ENCODE measurements at regions not wholly inside any gene's neighbourhood (a gene's known extent, or its start where the extent isn't known, plus 50 kb on each side); places are given as distances from the start of the nearest gene placed in this dataset.

DNA sequence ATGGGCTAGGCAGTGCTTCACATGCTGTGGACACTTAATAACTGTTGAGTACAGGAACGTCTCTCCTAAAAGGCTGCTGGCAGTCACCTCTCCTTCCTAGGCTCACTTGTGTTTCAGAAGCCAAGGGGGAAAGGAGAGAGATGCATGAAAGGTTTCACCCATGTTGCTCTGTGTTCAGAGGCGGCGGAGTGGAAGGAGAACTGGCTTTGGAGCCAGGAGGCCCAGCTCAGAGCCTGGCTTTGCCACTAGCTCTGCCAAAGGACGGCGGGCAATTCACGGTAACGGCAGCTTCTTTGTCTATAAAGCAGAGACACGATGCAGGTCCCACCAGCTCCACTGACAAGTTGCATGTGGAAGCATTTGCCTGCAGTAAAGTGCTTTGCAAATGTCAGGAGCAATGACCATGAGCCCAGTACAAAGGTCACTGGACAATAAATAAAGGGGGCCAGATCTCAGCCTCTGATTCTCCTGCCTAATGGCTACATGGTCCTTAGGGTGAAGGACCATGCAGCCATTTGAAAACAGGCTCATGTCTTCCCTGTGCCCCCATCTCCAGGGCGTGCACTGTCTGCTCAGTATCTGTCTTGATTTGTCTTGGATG is 171.7 kb upstream of the TLE3 start:
- Histone ChIP-seq H3K9me3 (no peaks in the 10 kb centered on the region), H3K27me3 (no peaks in the 10 kb centered on the region), H3K4me1 (peaks cover 12 to 82% (median 50%) of the 10 kb centered on the region in 12 donors), H3K4me3 (no peak overlapping the region), H3K27ac (peak overlapping the region in 3 of 12 donors; percentile 5 to 83 (median 7)), H3K36me3 (no peaks in the 10 kb centered on the region)
- TF ChIP-seq, protein P1, sequence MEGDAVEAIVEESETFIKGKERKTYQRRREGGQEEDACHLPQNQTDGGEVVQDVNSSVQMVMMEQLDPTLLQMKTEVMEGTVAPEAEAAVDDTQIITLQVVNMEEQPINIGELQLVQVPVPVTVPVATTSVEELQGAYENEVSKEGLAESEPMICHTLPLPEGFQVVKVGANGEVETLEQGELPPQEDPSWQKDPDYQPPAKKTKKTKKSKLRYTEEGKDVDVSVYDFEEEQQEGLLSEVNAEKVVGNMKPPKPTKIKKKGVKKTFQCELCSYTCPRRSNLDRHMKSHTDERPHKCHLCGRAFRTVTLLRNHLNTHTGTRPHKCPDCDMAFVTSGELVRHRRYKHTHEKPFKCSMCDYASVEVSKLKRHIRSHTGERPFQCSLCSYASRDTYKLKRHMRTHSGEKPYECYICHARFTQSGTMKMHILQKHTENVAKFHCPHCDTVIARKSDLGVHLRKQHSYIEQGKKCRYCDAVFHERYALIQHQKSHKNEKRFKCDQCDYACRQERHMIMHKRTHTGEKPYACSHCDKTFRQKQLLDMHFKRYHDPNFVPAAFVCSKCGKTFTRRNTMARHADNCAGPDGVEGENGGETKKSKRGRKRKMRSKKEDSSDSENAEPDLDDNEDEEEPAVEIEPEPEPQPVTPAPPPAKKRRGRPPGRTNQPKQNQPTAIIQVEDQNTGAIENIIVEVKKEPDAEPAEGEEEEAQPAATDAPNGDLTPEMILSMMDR (IDR thresholded peaks at IDR 0.05) = no peak
- no peak for TF ChIP-seq POLR2A (IDR thresholded peaks at IDR 0.05)
- no peak for ATAC-seq
- DNase-seq = peak in 1 of 5 donors; percentile 22
- intact Hi-C loops (cut with DNase I) = loop anchor here in 7 of 10 donors (5.0 to 10.0 kb wide), 6 partner anchors 102 to 195 kb away; partner anchors contain the start of gene TLE3 (in 2 of the 7)
- 92 to 94% (median 92%) methylated on average over 9 of the region's 9 CpGs for WGBS, 4 donors

DNA sequence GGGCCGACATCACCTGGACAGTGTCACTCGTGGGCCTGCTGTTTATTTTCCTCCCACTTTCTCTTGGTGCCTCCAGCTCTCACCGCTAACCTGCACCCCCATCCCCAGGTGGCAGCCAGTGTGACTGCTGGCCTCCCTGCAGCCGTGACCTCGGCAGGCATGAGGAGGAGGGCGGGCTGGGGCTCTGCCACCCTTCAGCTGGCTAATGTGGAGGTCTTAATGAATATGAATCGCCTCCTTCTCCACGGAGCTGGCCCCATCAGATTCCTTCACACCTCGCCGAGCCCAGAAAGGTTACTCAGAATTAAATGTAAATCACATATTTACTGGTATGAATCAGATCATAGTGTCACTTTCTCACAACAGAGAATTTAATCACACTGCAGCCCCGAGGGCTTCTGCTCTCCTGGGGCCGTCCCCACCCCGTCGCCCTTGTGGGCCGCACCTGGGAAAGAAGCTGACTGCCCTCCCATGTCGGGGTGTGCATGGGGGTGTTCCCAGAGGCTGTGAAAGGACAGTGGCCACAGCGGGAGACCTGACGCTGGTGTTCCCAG is 171.1 kb upstream of the TLE3 start:
- DNase-seq (peak in 1 of 5 donors; percentile 20), ATAC-seq (no peak)
- Histone ChIP-seq H3K27ac (peak overlapping the region in 1 of 12 donors; percentile 5), H3K27me3 (no peaks in the 10 kb centered on the region), H3K36me3 (no peaks in the 10 kb centered on the region), H3K4me1 (peaks cover 12 to 89% (median 56%) of the 10 kb centered on the region in 12 donors), H3K9me3 (no peaks in the 10 kb centered on the region), H3K4me3 (no peak overlapping the region)
- TF ChIP-seq POLR2A (IDR thresholded peaks at IDR 0.05) = no peak
- TF ChIP-seq, protein P1 (IDR thresholded peaks at IDR 0.05) = no peak
- intact Hi-C loops (cut with DNase I) = loop anchor here in 7 of 10 donors (5.0 to 10.0 kb wide), 6 partner anchors 101 to 196 kb away; partner anchors contain the start of gene TLE3 (in 2 of the 7)
- 86 to 91% (median 89%) methylated on average over 17 to 18 of the region's 18 CpGs for WGBS, 4 donors

DNA sequence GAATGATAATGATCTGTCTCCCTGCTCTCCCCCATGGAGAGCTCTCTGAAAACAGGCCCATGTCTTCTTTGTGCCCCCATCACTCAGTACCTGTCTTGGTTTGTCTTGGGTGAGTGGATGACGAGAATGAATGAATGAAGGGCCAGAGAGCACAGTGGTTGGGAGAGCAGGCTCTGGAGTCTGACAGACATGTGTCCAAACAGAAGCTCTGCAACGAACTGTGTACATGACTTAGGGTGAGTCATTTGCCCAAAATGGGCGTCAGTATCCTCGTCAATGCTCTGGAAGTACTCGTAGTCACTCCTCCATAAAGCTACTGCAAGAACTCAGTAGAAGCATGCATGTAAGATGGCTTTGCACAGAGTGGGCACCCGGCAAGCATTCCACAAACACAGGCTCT is 170.2 kb upstream of the TLE3 start:
- intact Hi-C loops (cut with DNase I) = loop anchor here in 7 of 10 donors (5.0 to 10.0 kb wide), 6 partner anchors 101 to 197 kb away; partner anchors contain the start of gene TLE3 (in 2 of the 7)
- DNase-seq (peak in 1 of 5 donors; percentile 3), ATAC-seq (no peak)
- 90 to 97% (median 94%) methylated on average over 6 of the region's 6 CpGs for WGBS, 4 donors
- peaks cover 12 to 98% (median 64%) of the 10 kb centered on the region in 12 donors for H3K4me1 ChIP-seq
- H3K27ac ChIP-seq = no peak overlapping the region
- H3K27me3 ChIP-seq = no peaks in the 10 kb centered on the region
- TF ChIP-seq, protein P1 (IDR thresholded peaks at IDR 0.05) = no peak
- TF ChIP-seq POLR2A (IDR thresholded peaks at IDR 0.05) = no peak
- H3K36me3 ChIP-seq = no peaks in the 10 kb centered on the region
- H3K4me3 ChIP-seq = no peak overlapping the region
- no peaks in the 10 kb centered on the region for H3K9me3 ChIP-seq

DNA sequence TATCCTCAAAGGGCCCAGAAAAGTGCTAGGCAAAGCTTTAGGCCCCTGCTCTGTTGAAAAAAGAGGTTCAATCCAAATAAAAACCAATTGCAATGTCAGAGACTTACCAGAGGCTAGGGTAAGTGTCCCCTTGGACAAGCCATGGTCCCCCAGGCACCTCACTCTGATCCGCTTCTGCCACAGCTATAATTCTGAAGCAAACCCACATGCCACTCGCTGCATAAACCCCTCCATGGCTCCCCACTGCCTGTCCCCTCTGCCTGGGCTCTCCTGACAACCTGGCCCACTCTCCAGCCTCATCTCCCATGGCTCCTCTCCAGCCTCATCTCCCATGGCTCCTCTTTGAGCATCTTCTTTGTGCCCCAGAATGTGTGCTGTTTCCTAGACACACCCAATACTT is 169.6 kb upstream of the TLE3 start:
- H3K9me3 ChIP-seq = no peaks in the 10 kb centered on the region
- H3K4me3 ChIP-seq = no peak overlapping the region
- H3K36me3 ChIP-seq = no peaks in the 10 kb centered on the region
- no peak for ATAC-seq
- H3K27me3 ChIP-seq = no peaks in the 10 kb centered on the region
- 97 to 100% (median 98%) methylated on average over 2 of the region's 2 CpGs for WGBS, 4 donors
- intact Hi-C loops (cut with DNase I) = loop anchor here in 7 of 10 donors (5.0 to 10.0 kb wide), 6 partner anchors 100 to 197 kb away; partner anchors contain the start of gene TLE3 (in 2 of the 7)
- H3K4me1 ChIP-seq = peaks cover 12 to 100% (median 66%) of the 10 kb centered on the region in 12 donors
- no peak for TF ChIP-seq POLR2A (IDR thresholded peaks at IDR 0.05)
- TF ChIP-seq, protein P1 (IDR thresholded peaks at IDR 0.05) = no peak
- peak in 1 of 5 donors; percentile 15 for DNase-seq
- peak overlapping the region in 2 of 12 donors; percentile 9 to 76 for H3K27ac ChIP-seq

Data from heart left ventricle (tissue), 16 donors.